ENCODE measurements at regions not wholly inside any gene's neighbourhood (a gene's known extent, or its start where the extent isn't known, plus 50 kb on each side); places are given as distances from the start of the nearest gene placed in this dataset.

DNA sequence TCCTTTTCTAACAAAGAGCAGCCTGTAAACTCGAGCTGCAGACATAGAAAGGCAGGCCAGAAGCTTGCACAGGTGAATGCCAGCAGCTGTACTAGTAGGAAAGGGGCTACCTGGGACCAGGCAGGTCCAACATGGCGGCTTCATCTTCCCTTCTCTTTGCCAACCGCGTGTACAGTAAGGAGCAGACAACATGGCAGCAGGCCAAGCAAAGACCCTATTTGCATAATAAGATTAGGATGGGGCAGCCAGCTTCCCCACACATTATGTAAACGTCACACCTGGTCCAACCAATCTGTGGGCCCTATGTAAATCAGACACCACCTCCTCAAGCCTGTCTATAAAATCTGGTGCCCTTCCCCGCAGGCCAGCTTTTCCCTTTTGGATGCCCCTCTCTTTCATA is 1186.5 kb upstream of the AUTS2 start:
- Histone ChIP-seq H3K4me2 (ENCODE audit: low read length) (no peak overlapping the region), H3K79me2 (ENCODE audit: insufficient read depth, low read length) (no peaks in the 10 kb centered on the region), H3K27me3 (ENCODE audit: insufficient read depth, low read length) (no peaks in the 10 kb centered on the region), H3K4me1 (ENCODE audit: insufficient read depth, low read length) (no peaks in the 10 kb centered on the region), H3K36me3 (ENCODE audit: insufficient read depth, low read length) (no peaks in the 10 kb centered on the region), H4K20me1 (ENCODE audit: insufficient read depth, low read length) (no peaks in the 10 kb centered on the region), H3K27ac (ENCODE audit: low read depth, low read length) (no peak overlapping the region), H3K9me3 (ENCODE audit: insufficient read depth, low read depth, low read length) (no peaks in the 10 kb centered on the region), H3K4me3 (ENCODE audit: insufficient read depth, low read depth, low read length) (no peak overlapping the region), H3K9ac (ENCODE audit: low read length) (no peak overlapping the region), H2AFZ (ENCODE audit: low read depth, low read length) (no peak overlapping the region)
- DNase-seq (ENCODE audit: low read depth) (no peak), FAIRE-seq (no peak)
- H3K4me3 Mint-ChIP-seq (ENCODE audit: unreplicated experiment), result no peak overlapping the region
- H3K36me3 Mint-ChIP-seq (ENCODE audit: low read depth, unreplicated experiment), result no peaks in the 10 kb centered on the region
- H3K27me3 Mint-ChIP-seq (ENCODE audit: low read depth, unreplicated experiment), result no peaks in the 10 kb centered on the region
- no peak for TF ChIP-seq EZH2 (IDR thresholded peaks at IDR 0.05; ENCODE audit: insufficient read depth, low read length)
- TF ChIP-seq, protein P1, sequence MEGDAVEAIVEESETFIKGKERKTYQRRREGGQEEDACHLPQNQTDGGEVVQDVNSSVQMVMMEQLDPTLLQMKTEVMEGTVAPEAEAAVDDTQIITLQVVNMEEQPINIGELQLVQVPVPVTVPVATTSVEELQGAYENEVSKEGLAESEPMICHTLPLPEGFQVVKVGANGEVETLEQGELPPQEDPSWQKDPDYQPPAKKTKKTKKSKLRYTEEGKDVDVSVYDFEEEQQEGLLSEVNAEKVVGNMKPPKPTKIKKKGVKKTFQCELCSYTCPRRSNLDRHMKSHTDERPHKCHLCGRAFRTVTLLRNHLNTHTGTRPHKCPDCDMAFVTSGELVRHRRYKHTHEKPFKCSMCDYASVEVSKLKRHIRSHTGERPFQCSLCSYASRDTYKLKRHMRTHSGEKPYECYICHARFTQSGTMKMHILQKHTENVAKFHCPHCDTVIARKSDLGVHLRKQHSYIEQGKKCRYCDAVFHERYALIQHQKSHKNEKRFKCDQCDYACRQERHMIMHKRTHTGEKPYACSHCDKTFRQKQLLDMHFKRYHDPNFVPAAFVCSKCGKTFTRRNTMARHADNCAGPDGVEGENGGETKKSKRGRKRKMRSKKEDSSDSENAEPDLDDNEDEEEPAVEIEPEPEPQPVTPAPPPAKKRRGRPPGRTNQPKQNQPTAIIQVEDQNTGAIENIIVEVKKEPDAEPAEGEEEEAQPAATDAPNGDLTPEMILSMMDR (IDR thresholded peaks at IDR 0.05; ENCODE audit: insufficient read depth, low read depth, low read length), result no peak
- H3K9me3 Mint-ChIP-seq (ENCODE audit: unreplicated experiment), result peaks cover 6% of the 10 kb centered on the region
- no peaks in the 10 kb centered on the region for H3K4me1 Mint-ChIP-seq (ENCODE audit: low read depth, unreplicated experiment)
- H3K27ac Mint-ChIP-seq (ENCODE audit: unreplicated experiment), result no peak overlapping the region

- no peaks in the 10 kb centered on the region for H3K4me1 Mint-ChIP-seq (ENCODE audit: low read depth, unreplicated experiment)
- Histone ChIP-seq H3K27ac (ENCODE audit: low read depth, low read length) (no peak overlapping the region), H3K4me1 (ENCODE audit: insufficient read depth, low read length) (no peaks in the 10 kb centered on the region), H3K27me3 (ENCODE audit: insufficient read depth, low read length) (no peaks in the 10 kb centered on the region), H4K20me1 (ENCODE audit: insufficient read depth, low read length) (no peaks in the 10 kb centered on the region), H3K79me2 (ENCODE audit: insufficient read depth, low read length) (no peaks in the 10 kb centered on the region), H3K36me3 (ENCODE audit: insufficient read depth, low read length) (no peaks in the 10 kb centered on the region), H3K9me3 (ENCODE audit: insufficient read depth, low read depth, low read length) (no peaks in the 10 kb centered on the region), H3K9ac (ENCODE audit: low read length) (no peak overlapping the region), H2AFZ (ENCODE audit: low read depth, low read length) (no peak overlapping the region), H3K4me3 (ENCODE audit: insufficient read depth, low read depth, low read length) (no peak overlapping the region), H3K4me2 (ENCODE audit: low read length) (no peak overlapping the region)
- H3K27me3 Mint-ChIP-seq (ENCODE audit: low read depth, unreplicated experiment), result no peaks in the 10 kb centered on the region
- no peak overlapping the region for H3K27ac Mint-ChIP-seq (ENCODE audit: unreplicated experiment)
- no peak overlapping the region for H3K4me3 Mint-ChIP-seq (ENCODE audit: unreplicated experiment)
- H3K9me3 Mint-ChIP-seq (ENCODE audit: unreplicated experiment), result peaks cover 11% of the 10 kb centered on the region
- H3K36me3 Mint-ChIP-seq (ENCODE audit: low read depth, unreplicated experiment), result no peaks in the 10 kb centered on the region
- TF ChIP-seq, protein P1 (IDR thresholded peaks at IDR 0.05; ENCODE audit: insufficient read depth, low read depth, low read length), result no peak
- no peak for TF ChIP-seq EZH2 (IDR thresholded peaks at IDR 0.05; ENCODE audit: insufficient read depth, low read length)
- DNase-seq (ENCODE audit: low read depth) (no peak), FAIRE-seq (no peak)
Measured at GRCh38 chr7:68414631-68415425, 1183.4 kb upstream of the AUTS2 start.

- H3K4me2 ChIP-seq (ENCODE audit: low read length), result no peak overlapping the region
- H2AFZ ChIP-seq (ENCODE audit: low read depth, low read length), result no peak overlapping the region
- TF ChIP-seq EZH2 (IDR thresholded peaks at IDR 0.05; ENCODE audit: insufficient read depth, low read length), result no peak
- TF ChIP-seq, protein P1 (IDR thresholded peaks at IDR 0.05; ENCODE audit: insufficient read depth, low read depth, low read length), result no peak
- no peaks in the 10 kb centered on the region for H3K9me3 ChIP-seq (ENCODE audit: insufficient read depth, low read depth, low read length)
- H3K79me2 ChIP-seq (ENCODE audit: insufficient read depth, low read length), result no peaks in the 10 kb centered on the region
- no peaks in the 10 kb centered on the region for H3K4me1 ChIP-seq (ENCODE audit: insufficient read depth, low read length)
- H3K4me3 ChIP-seq (ENCODE audit: insufficient read depth, low read depth, low read length), result no peak overlapping the region
- FAIRE-seq, result no peak
- H3K27me3 Mint-ChIP-seq (ENCODE audit: low read depth, unreplicated experiment), result no peaks in the 10 kb centered on the region
- H3K9ac ChIP-seq (ENCODE audit: low read length), result no peak overlapping the region
- no peaks in the 10 kb centered on the region for H3K36me3 ChIP-seq (ENCODE audit: insufficient read depth, low read length)
- H3K27ac ChIP-seq (ENCODE audit: low read depth, low read length), result no peak overlapping the region
- peaks cover 11% of the 10 kb centered on the region for H3K9me3 Mint-ChIP-seq (ENCODE audit: unreplicated experiment)
- no peaks in the 10 kb centered on the region for H3K27me3 ChIP-seq (ENCODE audit: insufficient read depth, low read length)
- no peak for DNase-seq (ENCODE audit: low read depth)
- no peak overlapping the region for H3K4me3 Mint-ChIP-seq (ENCODE audit: unreplicated experiment)
- no peak overlapping the region for H3K27ac Mint-ChIP-seq (ENCODE audit: unreplicated experiment)
- no peaks in the 10 kb centered on the region for H3K4me1 Mint-ChIP-seq (ENCODE audit: low read depth, unreplicated experiment)
- no peaks in the 10 kb centered on the region for H3K36me3 Mint-ChIP-seq (ENCODE audit: low read depth, unreplicated experiment)
- H4K20me1 ChIP-seq (ENCODE audit: insufficient read depth, low read length), result no peaks in the 10 kb centered on the region
Measured at GRCh38 chr7:68417002-68417401, 1181.3 kb upstream of the AUTS2 start.

Measured in astrocyte (in vitro differentiated cells and primary cell).